NCI-H446 treated with DMSO at 0.1 percent for 48 hours (cell line): ENCODE measurements at regions not wholly inside any gene's neighbourhood (a gene's known extent, or its start where the extent isn't known, plus 50 kb on each side); places are given as distances from the start of the nearest gene placed in this dataset.
"Not testable (repeated sequence)": the region's sequence is repeated elsewhere in the genome, so short reads cannot be mapped to it uniquely, and the experiment has no call there.

Experiments used
- DNase-seq: peaks from one replicate; lab custom pipeline; 2025; lab: John Stamatoyannopoulos, UW

GRCh38 chr12:65739606-65740005, 84.7 kb upstream of the HMGA2 start:
- no peak for DNase-seq

DNA sequence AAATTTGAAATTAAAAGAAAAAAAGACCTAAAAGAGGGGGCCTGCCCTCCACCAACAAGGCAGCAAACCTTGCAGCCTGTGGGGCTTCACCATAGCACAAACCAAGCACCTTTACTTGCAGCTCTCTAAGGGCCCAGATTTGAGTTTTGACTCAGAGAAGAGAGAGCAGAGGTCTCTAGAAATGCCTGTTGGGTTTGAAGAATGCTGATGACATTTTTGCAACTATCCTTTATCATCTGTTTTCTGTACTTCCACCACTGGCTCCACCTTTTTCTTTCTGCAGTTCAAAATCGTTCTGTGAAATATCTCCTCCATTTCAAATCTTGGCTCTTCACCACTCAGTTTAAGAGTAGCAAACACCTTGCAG, 83.8 kb upstream of the HMGA2 start:
- no peak for DNase-seq

DNA sequence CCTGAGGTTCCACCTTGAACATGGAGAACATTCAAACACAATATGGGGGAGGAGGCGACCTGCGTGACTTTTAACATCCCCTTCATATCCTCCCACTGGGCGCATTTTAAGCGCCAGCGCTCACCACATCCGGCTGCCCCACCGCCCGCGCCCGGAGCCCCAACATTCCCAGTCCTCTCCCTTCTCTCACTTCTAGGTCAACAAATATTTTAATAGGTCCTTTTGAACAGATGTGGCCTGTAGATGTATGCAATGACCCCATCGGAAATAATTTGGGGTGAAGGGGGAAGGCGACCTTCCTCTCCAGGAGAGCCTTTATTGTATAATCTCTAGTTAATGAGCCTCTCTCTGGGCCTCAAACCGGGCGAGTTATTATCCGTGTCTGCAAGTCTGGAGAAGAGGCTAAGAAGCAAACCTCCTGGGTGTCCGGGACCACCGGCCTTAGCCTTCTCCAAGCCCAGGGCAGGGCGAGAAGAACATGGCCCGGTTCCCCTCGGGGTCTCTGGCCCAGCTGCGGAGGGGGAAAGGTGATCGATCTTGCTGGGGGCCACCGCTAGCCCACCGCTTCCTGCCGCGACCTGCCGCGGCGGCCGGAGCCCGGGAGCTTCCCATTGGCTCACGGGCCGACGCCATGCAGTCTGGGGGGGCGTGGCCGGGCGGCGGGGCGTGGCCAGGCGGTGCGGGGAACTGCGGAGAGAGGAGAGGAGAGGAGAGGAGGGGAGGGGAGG, 83.2 kb upstream of the HMGA2 start:
- DNase-seq = no peak

DNA sequence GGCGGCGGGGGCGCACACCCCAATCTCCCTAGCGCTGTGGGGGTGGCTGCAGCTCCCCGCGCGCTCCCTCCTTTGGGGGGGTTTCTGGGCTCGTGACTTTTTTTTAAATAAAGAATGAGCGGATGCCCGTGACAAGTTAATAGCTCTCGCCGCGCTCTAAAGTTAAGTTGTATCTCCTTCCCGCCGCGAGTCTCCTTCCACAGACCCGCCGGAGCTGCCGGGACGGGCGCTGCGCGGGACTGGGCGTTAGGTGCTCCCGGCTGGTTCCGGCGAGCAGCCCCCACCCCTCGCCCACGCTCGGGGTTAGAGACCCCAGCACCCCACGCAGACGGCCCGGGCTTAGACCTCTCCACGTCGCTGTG, 82.6 kb upstream of the HMGA2 start:
- no peak for DNase-seq

GRCh38 chr12:65742018-65743010, 82.0 kb upstream of the HMGA2 start:
- no peak for DNase-seq

- DNase-seq = not testable (repeated sequence)
These were observed 79.9 kb upstream of the HMGA2 start for GRCh38 chr12:65744236-65744840.

- no peak for DNase-seq
These were observed 76.9 kb upstream of the HMGA2 start for GRCh38 chr12:65747338-65747737.

DNA sequence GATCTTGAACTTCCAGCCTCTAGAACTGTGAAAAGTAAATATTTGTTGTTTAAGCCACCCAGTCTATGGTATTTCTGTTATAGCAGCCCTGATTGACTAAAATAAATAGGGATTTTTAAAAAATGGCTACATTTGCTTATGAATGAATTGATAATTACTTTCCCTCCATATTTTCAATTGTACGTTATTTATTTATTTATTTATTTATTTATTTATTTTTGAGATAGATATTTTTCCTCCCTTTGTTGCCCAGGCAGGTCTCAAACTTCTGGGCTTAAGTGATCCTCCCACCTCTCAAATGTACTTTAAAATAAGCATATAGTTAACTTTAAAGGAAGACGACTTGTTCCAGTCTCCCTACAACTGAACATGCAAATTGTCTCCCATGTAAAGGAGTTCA, 76.0 kb upstream of the HMGA2 start:
- DNase-seq = no peak

DNA sequence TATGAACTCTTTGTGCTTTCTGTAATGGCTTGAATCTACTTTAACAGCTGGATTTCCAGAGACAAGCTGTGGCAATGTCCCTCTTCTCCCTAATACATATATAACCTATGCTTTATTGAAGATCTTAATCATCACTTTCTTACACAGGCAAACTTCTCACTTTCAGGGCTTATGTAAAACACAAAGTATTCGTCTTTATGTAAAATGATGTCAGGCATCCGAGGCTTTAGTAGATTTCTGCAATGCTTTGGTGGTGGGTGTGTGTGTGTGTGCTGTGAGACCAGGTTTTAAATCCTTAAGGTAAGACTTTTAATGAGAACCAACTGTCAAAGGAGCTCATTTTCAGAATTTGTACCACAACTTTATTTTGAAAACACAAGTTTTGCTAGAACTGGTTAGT, 70.0 kb upstream of the HMGA2 start:
- DNase-seq = no peak

- DNase-seq = no peak
These were observed 69.3 kb upstream of the HMGA2 start for GRCh38 chr12:65754744-65755595.

DNA sequence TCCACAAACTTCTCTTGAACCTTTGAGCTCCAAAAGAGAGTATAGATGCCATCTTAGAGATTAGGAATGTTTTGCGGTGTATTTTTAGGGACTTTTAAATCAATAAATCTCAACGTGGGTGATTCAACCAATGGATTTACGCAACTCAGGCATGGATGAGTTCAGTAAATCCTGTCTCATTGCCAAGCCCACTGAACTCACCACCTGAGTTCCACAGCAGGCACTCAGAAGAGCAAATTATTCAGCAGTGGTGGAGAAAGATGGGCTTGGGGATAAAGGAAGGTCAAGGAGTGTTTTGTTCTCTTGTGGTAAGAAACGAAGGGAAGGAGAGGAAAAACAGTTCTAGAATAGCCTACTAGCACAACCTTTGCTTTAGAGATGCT, 68.7 kb upstream of the HMGA2 start:
- no peak for DNase-seq

GRCh38 chr12:65756267-65756666, 68.0 kb upstream of the HMGA2 start:
- DNase-seq = no peak

- DNase-seq = no peak
These were observed 67.2 kb upstream of the HMGA2 start for GRCh38 chr12:65756956-65757511.

GRCh38 chr12:65758401-65758800, 65.9 kb upstream of the HMGA2 start:
- no peak for DNase-seq

DNA sequence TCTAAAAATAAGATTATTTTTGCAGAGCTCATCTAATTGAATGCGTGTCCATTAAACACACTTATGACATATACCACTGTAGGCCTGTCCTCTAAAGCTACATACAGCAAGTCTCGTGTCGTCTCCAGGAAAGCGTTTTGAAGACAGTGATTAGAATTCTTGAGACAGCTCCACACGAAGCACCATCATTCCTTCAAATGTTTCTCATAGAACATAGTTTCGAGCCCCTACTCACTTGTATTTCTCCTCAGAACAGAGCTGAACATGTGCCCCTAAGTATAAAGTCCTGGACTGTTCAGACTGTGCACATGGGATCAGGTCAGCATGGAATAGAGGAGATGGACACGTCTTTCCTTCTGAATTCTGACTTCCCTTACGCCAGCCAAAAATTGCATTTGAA, 64.5 kb upstream of the HMGA2 start:
- DNase-seq = no peak

DNA sequence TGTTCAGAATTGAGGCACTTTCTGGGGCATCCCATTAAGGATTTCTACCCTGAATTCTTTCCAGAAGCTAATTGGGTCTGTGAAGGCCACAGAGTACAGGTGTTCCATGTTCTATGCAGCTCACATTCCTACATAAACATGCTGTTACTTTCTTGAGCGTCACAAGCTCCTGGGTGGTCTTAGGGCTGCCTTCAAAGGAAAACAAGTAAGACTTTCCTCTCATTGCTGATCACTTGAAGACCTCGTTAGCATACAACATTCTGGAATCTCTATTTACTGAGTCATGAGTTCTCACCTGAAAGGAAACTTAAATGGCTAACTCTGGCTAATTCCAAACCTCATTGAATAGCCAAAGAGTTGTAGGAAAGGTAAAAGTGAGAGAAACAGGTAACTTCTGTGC, 63.0 kb upstream of the HMGA2 start:
- no peak for DNase-seq

DNA sequence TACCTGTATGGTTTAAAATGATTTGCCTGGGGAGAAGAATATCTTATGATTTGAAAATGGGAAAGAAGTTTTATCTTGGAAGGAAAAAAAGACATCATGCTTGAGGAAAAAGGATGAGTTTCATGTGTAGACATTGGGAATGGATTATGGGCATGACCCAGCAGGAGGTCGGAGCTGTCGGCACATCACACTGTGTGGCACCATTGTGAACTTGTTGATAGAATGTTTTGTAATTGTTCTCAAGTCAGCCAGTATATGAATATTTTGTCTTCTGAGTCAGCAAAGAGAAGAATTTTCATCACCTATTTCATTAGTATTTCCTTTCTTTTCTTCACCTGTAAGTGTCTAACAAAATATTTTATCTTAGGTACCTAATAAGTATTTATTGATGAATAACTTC, 60.0 kb upstream of the HMGA2 start:
- DNase-seq = no peak

- DNase-seq = no peak
These were observed 58.9 kb upstream of the HMGA2 start for GRCh38 chr12:65765436-65765813.

GRCh38 chr12:65769880-65770279, 54.4 kb upstream of the HMGA2 start:
- DNase-seq = no peak
